Stimulated activated CD8-positive, alpha-beta memory T cell treated with anti-CD3 and anti-CD28 coated beads, Interleukin-7, amount 100 ng/mL, for 4 hours (primary cell): ENCODE measurements at regions not wholly inside any gene's neighbourhood (a gene's known extent, or its start where the extent isn't known, plus 50 kb on each side); places are given as distances from the start of the nearest gene placed in this dataset.
"Not testable (repeated sequence)": the region's sequence is repeated elsewhere in the genome, so short reads cannot be mapped to it uniquely, and the experiment has no call there.

Source experiments
- DNase-seq, 2 donors: peaks; one replicate each; pipeline ENCODE4 v3.0.0-alpha.2; 2020; ENCODE audit warnings: low read depth in 2 of 2

DNA sequence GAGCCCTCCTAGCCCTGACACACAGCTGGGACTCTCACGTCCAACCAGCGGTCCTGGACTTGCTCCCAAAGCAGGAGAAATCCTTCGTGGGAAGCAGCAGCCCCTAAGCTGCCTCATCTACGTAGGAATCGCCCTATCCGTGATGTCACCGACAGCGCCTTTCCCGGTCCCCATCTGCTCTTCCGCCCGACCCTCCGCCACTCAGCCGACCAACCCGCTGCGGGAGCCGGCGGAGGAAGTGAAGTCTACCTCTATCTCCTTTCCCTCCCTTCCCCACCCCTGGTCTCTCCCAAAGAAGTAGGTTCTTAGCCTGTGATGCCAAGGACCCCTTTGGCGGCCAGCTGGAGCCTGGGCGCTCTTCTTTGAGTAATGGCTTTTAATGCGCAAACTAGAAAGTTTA, 272.1 kb downstream of the FAM72C start:
- DNase-seq = no peak

DNA sequence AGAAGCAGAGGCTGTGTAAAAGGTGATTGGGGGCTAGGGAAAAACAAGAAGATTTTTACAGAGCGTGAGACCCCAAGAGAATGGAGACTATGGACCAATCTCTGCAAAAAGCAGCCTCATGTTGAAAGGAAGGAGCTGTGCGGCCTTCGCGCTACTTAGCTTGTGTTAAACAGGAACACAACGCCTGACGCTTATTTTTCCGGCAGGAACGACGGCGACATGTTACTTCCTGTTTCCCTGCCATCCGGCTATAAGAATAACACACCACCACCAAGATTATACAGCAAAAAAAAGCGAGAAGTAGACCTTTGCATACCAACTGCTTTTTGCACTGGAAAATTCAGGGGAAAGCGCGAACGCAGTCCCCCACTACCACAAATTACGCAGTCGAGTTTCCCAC, 272.7 kb downstream of the FAM72C start:
- no peak for DNase-seq

DNA sequence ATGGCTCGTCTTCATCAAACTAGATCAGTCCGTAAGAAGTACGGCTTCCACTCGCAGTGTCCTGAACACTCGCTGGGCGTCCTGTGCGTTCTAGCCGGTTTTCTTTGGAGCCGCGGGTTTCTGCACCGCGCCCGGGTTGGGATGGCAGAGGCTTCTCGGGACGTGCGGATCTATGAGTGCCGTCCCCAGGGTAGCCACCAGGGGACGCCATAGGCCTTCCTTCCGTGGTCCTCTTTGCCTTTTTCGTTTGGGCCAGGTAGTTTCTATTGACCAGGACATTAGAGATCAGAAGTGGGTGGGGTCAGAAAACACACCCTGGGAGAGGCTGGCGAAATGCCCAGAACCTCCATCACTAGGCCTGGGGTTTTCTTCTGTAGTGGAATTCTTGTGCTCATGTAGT, 273.8 kb downstream of the FAM72C start:
- DNase-seq = no peak

DNA sequence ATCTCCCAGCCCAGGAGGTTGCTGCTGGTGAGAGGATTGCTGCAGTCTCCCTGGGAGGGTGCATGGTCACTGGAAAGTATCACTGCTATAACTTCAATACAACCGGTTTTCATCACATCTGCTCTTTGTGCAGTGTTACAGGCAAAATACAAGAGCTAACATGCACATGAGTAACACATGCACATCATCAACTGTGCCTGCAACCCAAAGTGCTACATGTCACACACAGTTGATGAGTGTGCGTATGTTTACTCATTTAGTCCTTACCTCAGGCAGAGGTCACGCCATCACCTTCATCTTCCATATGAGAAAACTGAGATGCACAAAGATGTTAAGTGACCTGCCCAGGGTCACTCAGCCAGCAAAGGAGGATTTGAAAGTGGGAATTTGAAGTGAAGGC, 277.7 kb downstream of the FAM72C start:
- no peak for DNase-seq

DNA sequence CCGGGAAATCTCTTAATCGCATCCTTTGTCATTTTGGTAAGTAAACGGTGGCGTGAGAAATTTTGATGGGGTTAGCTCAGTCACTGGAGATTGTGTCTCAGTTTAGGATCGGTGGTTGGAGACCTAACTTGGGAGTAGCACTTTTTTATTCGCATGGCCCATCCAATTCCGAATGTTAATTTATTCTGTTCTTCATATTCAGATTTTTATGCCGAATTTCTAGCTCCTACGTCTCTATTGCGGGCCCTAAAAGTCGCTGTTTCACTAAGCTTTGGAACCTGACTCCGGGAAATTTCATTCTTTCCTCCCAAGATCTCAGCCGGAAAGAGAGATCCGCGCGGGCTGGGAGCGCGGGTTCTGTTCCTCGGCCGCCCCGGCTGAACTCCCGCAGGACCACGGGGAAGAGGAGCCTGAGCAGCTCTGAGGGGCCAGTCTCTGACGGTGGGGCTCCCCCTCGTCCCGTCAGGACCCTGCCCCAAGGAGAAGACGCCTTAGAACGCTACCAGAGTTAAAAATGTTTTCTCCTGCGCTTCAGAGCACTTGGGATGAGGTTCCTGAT, 279.7 kb downstream of the FAM72C start:
- DNase-seq = no peak

DNA sequence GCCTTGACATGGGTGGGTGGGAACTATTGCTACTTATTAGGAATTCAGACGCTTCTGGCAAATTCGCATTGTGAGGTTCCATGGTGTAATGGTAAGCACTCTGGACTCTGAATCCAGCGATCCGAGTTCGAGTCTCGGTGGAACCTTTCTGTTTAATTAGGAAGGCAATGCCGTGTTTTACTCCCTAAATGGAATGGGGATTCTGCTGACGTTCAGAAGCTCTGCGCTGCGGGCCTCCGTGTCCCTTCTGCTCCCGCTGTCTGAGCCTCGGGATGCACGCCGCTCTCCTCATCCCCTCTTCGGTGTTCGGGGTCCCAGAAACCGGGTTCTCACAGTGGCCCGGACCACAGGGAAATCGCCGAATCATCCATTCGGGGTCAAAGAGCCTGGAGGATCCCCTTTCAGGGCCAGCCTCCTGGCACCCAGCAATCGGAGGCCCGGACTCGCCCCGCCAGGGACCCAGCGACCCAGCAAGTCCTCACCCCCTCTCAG, 280.3 kb downstream of the FAM72C start:
- no peak for DNase-seq

DNA sequence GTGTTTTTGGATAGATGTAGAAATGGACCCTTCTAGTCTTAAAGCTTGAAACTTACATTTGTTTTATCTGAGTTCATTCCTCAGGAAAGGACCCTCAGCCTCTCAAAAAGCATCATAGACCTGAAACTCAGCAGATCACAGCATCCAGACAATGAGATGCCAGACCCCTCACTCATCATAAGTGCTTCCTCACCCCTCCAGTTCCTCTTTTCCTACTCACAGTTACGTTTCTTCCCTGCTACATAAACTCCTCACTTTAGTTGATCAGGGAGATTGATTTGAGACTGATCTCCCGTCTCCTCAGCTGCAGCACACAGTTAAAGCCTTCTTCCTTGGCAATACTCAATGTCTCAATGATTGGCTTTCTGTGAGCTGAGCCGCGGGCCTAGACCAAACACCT, 282.0 kb downstream of the FAM72C start:
- DNase-seq = no peak

DNA sequence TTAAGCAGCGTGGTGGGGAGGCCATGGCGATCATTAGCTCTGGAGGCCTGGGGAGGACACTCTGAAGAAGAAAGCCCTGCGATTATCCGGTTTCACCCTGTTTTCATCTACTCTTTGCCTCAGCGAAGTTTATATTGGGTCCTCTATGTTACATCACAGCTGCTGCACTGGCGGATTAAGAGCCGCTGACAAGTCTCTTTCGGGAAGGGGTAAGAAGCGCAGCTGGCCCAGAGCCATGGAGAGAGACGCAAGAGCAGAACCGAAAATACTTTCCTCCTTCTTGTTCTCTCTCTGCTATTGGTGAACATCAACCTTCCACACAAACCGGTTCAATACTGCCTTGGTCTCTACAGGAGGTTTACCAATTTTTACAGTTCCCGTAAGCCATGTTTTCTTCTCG, 291.5 kb downstream of the FAM72C start:
- no peak for DNase-seq

DNA sequence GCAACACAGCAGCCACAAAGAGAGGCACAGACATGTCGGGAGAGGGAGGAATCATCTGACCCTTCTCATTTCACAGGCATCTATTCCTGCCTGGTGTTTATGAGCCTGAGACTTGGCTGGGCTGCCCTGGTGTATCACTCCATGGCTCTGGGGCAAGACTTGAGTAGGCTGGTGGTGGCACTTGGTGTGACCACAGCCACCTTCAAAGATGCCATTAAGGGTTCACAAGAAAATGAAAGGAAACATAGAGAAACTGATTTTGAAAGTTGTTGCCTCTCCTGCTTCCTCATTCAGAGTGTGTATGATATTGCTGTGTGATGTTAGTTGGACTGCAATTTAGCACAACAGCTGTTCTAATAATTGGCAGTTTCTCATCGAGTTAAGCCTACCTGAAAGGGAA, 298.8 kb downstream of the FAM72C start:
- no peak for DNase-seq

DNA sequence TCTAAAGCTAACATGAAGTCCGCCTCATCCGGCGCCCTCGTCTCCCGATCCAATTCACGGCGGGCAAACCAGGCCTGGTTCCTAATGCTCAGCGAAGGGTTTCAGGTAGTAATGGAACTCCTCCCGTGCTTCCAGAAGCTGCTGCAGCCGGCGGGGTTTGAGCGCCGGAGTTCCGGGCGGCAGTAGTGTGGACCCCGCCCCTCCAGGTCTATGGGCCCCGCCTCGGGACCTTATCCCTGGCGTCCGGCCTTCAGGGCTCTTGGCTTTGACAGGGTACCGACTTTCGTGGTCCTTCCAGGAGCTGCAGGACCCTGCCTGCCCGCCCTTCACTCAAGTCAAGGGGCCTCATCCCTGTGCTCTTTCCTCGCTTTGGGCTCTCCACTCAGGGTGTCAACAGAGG, 304.1 kb downstream of the FAM72C start:
- DNase-seq = no peak

DNA sequence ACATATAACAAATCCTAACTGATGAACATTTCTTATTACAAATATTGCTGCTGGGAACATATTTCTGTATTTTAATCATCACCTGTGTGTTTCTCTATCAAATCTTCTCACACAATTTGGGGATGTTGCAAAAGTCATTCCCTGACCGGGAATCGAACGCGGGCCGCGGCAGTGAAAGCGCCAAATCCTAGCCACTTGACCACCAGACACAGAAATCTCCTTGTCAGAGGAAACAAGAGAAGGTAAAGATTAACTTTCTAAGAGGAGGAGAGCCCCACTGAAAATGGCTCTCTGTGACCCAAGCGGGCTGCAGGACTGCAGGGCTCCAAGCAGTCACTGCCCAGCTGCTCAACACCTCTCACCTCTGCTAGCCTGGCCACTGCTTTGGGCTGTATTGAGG, 304.9 kb downstream of the FAM72C start:
- DNase-seq = no peak

DNA sequence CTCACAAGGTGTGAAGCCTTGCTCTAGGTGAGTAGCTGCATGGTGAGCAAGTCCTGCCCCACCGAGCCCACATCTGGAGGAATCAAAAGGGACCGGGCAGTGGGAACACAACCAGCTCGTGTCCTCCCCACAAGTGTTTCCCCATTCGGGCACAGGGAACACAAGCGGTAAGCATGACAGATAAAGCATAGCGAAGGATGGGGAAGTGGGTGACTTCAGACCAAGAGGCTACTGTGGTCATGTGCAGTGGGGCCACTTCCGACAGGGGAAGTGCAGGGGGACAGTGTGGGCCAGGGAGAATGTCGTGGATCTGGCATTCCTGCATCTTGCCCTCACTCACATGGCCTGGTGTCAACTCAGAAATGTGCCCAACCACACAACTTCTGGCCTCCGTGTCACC, 306.2 kb downstream of the FAM72C start:
- no peak for DNase-seq

DNA sequence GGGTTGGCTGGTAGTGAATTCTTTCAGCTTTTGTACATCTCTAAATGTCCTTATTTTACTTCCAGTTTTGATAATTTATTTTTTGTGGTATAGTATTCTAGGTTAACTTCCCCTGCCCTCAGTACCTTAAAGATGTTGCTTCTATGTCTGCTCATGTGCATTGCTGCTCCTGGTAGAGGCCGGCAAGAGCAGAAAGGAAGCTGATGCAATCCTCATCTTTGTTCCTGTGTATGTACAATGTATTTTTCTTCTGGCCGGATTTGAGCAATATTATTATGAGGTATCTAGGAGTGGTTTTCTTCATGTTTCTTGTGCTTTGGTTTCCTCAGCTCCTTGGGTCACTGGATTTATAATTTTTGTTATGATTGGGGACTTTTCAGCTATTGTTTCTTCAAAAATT, 308.7 kb downstream of the FAM72C start:
- not testable (repeated sequence) for DNase-seq

DNA sequence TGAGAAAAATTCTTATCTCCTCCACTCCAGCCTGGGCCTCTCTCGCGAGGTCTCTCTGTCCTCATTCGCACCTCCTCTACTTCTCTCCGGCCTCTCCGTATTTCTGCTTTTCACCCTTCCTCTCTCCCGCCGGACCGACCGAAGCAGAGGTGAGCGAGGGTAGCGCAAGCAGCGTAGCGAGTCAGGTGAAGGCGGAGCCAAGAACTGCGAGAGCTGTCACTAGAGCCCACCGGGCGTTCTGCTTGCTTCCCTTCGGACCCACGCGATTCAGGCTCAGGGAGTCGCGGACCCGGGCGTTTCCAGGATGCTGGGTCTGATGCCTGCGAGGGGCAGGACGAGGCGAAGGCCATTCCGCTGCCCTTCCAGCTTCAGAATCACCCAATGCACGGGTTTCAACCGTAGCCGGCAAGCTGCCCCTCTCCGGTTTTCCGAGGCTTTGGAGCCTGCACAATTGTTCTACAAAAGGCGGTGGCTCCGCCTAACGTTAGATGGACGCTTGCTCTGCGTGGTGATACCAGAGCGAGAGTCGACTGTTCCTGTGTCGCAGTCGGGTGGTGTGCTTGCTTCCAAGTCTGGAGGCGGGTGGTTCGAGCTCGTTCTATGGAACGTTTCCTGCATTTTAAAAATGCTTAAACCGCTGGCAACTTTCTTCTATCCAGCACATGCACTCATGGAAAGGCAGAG, 310.2 kb downstream of the FAM72C start:
- DNase-seq = no peak

DNA sequence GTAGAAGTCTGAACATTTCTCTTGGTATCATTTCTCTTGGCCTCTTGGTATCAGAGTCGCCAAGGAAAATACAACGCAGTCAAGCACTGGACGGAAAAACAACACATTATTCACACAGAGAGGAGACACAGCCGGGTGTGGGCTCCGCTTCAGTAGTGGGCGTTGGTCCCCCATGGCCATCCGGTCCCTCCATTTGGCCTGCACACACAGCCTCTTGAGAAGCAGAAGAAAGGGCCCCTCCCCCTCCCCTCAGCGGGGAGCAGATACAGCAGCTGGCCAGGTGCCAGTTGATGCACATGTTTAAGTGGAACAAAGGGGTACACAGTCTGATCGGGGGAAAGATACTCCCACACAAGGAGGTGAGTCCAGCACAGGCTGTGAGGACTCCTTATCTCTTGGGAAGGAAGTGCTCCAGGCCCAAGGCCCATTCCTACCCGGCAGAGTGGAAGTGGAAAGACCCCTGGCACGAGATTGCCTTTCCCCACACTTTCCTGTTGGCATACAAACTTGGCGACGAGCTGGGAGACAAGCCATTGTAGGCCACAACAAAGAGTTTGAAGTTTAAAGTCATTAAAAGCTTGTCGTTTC, 311.3 kb downstream of the FAM72C start:
- DNase-seq = no peak

DNA sequence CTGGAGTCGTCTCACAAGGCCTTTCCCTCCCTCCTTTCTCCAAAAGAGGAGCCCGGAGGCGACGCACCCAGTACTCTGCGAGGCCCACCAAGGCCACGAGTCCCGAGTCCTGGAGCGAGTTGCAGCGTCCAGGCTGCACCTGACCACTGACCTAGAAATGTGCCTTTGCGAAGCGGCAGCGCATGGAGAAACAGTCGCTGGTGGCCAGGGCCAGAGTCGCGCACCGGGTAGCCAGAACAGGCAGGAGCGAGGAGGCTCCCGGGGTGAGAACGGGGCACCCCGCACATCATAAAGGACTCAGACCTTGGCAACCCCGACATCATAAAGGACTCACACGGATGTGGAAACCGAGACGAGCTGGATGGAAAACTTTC, 318.4 kb downstream of the FAM72C start:
- no peak for DNase-seq

DNA sequence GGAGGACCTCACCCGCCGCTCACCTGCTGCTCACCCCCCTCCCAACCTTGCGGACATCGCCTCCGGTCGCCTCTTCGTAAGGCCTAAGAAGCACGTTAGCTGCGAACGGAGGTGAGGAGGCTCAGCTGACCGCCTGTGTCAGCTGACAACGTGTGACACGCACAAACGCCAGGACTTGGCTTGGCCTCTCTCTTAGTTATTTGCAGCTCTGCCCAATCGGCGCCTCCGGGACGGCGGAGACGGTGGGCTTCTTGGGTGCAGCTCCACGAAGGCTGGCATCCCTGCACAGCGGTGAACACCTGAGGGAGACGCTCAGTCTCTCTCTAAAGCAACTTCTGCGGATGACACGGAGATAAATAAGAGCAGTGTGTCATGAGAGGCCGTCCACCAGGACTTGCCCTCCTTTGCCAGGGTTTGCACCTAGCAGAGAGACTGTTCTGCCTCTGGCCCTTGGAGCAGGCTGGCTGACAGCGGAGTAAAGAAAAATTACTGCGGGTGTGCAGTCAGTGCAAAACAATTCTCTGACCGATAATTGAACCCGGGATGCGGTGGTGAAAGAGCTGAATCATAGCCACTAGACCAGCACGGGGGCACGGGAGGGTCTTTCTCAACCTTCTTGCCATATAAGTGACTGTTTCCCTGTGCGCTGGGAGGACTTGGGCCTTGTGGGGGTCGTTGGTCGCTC, 318.9 kb downstream of the FAM72C start:
- no peak for DNase-seq

DNA sequence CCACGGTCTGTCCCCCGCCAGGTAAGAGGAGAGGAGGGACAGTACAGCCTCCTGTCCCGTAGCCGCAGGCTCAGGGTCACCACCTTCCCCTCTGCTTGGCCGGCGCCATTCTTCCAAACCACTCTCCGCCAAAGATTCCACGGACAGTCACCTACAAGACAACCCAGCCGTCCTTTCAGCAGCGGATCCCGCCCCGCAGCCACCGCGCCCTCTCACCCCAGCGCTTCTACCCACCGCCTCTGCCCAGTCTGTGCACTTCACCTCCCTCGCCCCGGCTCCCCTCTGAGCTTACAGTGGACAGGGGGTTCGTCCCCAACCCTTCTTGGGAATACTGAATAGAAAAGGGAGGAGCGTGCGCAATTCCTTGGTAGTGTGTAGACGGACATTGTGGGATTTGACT, 319.6 kb downstream of the FAM72C start:
- DNase-seq = no peak

DNA sequence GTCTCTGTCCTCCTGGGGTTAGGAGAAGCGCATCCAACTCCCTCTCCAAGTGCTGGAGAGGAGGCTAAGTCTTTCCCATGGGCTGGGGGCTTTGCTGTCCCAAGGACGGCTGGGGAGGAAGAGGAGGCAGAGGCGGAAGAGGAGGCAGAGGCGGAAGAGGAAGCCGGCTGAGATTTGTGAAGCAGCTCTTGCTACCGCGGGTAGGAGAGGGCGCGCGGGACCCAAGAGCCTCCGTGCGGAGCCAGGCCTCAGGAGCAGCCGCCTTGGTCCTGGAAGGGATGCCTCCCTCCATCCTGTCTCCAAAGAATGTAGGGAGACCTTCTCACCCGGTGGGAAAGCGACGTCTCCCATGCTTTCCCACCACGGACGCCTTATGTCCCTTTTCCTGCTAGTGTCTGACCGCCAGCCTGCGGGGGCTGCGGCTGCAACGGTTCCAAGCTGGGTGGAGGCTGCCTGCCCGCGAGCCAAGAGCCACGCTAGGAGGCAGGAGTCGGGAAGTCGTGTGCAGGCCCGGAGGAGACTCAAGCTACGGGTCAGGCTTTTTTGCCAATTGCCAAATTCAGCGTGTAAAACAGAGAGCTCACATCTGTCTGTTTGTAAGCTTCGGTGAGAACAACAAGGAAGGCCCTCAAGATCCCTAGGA, 320.3 kb downstream of the FAM72C start:
- no peak for DNase-seq

DNA sequence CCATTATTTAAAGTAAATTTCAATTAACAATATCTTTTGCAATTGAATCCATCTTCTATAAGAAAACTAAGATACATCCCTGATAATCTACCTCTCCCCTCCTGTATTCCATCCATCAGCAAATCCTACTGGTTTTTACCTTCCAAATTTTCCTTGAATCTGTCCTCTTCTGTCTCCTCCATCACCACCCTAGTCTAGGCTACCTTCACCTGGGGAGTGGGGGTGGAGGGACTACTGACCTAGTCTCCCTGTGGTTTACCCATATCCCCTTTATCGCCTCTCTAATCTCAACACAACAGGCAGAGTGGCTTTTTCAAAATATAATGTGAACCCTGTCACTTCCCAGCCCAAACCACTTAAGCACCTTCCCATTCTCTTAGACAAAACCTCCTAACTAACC, 327.8 kb downstream of the FAM72C start:
- not testable (repeated sequence) for DNase-seq

DNA sequence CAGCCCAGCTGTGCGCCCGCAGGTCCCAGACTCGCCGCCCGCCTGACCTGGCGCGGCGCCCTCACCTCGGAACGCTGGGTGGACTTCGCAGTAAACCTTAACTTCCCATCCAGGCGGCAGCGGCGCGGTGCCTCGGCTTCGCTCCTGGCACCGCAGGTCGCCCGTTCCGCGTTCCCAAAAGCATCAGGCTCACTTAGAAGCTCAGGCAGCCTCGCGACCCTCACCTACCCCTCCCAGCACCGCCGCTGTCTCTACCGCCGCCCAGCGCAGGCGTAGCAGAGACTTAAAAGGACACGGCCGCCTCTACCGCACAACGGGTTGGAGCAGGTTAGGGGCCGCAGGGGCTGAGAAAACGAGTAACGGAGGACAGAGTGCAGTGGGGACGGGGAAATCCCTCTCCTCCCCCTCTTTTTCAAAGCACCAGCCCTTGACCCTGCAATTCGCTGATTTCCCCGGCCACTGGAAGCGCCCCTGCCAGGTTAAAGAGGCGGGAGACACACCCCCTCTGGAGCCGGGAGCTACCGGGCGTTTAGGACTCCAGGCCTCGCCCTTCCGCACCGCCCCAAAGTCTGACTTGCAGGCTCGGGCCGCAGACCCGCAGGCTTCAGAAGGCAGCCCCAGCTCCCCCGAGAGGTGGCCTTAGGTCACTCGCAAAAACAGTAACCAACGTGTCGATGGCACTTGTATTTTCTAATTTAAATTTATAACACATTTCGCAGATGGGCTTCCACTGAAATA, 328.5 kb downstream of the FAM72C start:
- no peak for DNase-seq

DNA sequence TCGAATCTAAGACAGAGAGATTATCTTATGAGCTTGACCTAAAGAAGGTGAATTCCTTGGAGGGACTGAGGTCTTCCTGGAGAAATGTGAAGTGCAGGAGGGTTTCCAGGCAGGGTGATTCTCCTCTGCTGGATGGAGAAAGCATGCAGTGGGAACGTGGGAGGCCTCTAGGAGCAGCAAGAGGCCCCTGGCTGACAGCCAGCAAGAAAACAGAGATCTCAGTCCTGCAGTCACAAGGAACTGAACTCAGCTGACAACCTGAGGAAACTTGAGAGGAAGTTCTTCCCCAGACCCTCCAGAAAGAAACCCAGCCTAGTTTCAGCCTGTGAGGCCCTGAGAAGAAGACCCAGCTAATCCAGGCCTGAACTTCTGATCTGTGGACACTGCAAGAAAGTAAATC, 345.9 kb downstream of the FAM72C start:
- no peak for DNase-seq
